ENCODE measurements at regions not wholly inside any gene's neighbourhood (a gene's known extent, or its start where the extent isn't known, plus 50 kb on each side); places are given as distances from the start of the nearest gene placed in this dataset.

DNA sequence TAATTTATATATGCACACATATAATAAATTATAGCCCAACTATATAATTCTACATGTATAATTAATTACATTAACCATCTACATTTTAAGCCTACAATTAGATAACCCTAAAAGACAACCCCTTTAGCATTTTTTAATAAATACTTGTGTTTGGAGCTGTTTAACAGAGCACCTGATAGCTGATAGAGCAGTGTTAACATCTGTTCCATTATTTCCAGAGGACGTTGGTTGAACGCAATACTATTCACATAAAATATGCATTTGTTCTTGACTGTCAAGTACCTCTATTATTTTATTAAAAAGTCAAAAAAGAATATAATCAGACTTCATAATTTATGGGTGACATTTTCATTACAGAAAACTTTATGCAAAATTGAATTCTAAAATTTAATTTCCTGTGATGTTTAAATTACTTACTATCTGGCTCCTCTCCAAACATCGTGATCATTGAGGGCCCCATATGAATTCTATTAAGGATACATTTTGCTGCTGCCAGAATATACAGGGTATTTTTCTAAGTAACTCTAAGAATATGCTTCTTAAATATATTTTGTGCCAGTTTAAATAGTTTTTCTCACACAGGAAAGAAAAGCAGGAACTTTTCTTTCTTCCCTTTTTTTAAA, 234.3 kb downstream of the SHOX2 start:
- Histone ChIP-seq H3K9me3 (ENCODE audit: control insufficient read depth in 1 of 2, insufficient read depth in 1 of 2, low read depth in 1 of 2, low read length in 2 of 2) (no peaks in the 10 kb centered on the region), H3K27me3 (ENCODE audit: insufficient read depth, low read length) (no peaks in the 10 kb centered on the region), H3K36me3 (ENCODE audit: control insufficient read depth in 1 of 2, insufficient read depth in 2 of 2, low read length in 2 of 2) (no peaks in the 10 kb centered on the region), H3K4me3 (replicated peaks in 1 of 2; ENCODE audit: low read depth in 1 of 2, low read length in 2 of 2) (no peak overlapping the region), H3K4me1 (ENCODE audit: control insufficient read depth in 1 of 2, insufficient read depth in 2 of 2, low read length in 2 of 2) (no peaks in the 10 kb centered on the region), H4K20me1 (ENCODE audit: insufficient read depth) (no peaks in the 10 kb centered on the region), H3K4me2 (ENCODE audit: low read length) (no peak overlapping the region), H3K27ac (ENCODE audit: low read depth, low read length) (no peak overlapping the region), H3K9ac (ENCODE audit: low read length) (no peak overlapping the region), H3K79me2 (ENCODE audit: insufficient read depth, low read length) (no peaks in the 10 kb centered on the region), H3K9me2 (ENCODE audit: insufficient read depth) (no peaks in the 10 kb centered on the region), H2AFZ (ENCODE audit: low read depth, low read length, poor library complexity, severe bottlenecking) (no peak overlapping the region)
- TF ChIP-seq CEBPB (IDR thresholded peaks at IDR 0.05; ENCODE audit: low read depth) (no peak), EZH2phosphoT487 (IDR thresholded peaks at IDR 0.05; ENCODE audit: borderline replicate concordance) (no peak), EZH2 (IDR thresholded peaks at IDR 0.05) (no peak)
- TF ChIP-seq, protein P1, sequence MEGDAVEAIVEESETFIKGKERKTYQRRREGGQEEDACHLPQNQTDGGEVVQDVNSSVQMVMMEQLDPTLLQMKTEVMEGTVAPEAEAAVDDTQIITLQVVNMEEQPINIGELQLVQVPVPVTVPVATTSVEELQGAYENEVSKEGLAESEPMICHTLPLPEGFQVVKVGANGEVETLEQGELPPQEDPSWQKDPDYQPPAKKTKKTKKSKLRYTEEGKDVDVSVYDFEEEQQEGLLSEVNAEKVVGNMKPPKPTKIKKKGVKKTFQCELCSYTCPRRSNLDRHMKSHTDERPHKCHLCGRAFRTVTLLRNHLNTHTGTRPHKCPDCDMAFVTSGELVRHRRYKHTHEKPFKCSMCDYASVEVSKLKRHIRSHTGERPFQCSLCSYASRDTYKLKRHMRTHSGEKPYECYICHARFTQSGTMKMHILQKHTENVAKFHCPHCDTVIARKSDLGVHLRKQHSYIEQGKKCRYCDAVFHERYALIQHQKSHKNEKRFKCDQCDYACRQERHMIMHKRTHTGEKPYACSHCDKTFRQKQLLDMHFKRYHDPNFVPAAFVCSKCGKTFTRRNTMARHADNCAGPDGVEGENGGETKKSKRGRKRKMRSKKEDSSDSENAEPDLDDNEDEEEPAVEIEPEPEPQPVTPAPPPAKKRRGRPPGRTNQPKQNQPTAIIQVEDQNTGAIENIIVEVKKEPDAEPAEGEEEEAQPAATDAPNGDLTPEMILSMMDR (IDR thresholded peaks at IDR 0.05 in 2 of 3, conservative IDR thresholded peaks at IDR 0.05 in 1 of 3; ENCODE audit: borderline replicate concordance in 1 of 3, insufficient read depth in 1 of 3, low read depth in 2 of 3, low read length in 2 of 3): no peak
- ChIA-PET RAD21 (ENCODE audit: low non-redundant PET in 1 of 2, low total read pairs in 2 of 2, uncharacterized antibody in 2 of 2, unreplicated experiment in 2 of 2) (no interaction called here), CTCF (no interaction called here), POLR2A (no interaction called here)
- no peak for ATAC-seq
- BruUV-seq (replicated peaks): no TSS peak
- no peak for DNase-seq (ENCODE audit: low read depth, low spot score)
- intact Hi-C loops (cut with micrococcal nuclease): no loop called here

DNA sequence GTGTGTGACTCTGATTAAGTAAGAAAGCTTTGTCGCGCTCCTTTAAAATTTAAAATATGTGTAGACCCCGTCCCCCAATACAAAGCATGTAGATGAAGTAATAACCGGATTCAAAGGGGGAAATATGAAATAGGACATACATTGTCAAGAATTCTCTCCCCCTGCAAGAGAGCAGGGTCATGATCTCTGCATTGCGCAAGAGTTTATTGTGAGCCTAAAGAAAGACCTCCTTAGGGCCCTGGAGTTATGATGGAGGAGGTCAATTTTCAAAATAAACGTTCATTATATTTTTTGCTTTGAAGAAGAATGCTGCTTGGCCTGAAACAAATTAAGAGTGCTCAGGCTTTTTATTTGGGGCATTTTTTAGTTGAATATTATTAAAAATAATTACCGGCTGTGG, 235.0 kb downstream of the SHOX2 start:
- H3K4me2 ChIP-seq (ENCODE audit: low read length): no peak overlapping the region
- H3K27ac ChIP-seq (ENCODE audit: low read depth, low read length): no peak overlapping the region
- no peaks in the 10 kb centered on the region for H3K9me2 ChIP-seq (ENCODE audit: insufficient read depth)
- RAD21 ChIA-PET (ENCODE audit: low non-redundant PET in 1 of 2, low total read pairs in 2 of 2, uncharacterized antibody in 2 of 2, unreplicated experiment in 2 of 2): no interaction called here
- H4K20me1 ChIP-seq (ENCODE audit: insufficient read depth): no peaks in the 10 kb centered on the region
- no peaks in the 10 kb centered on the region for H3K36me3 ChIP-seq (ENCODE audit: control insufficient read depth in 1 of 2, insufficient read depth in 2 of 2, low read length in 2 of 2)
- CTCF ChIA-PET: no interaction called here
- no peak overlapping the region for H3K9ac ChIP-seq (ENCODE audit: low read length)
- H2AFZ ChIP-seq (ENCODE audit: low read depth, low read length, poor library complexity, severe bottlenecking): no peak overlapping the region
- no peaks in the 10 kb centered on the region for H3K4me1 ChIP-seq (ENCODE audit: control insufficient read depth in 1 of 2, insufficient read depth in 2 of 2, low read length in 2 of 2)
- H3K79me2 ChIP-seq (ENCODE audit: insufficient read depth, low read length): no peaks in the 10 kb centered on the region
- TF ChIP-seq CEBPB (IDR thresholded peaks at IDR 0.05; ENCODE audit: low read depth): peak; percentile 32; the same call in 1 of the 2 replicates
- TF ChIP-seq, protein P2, sequence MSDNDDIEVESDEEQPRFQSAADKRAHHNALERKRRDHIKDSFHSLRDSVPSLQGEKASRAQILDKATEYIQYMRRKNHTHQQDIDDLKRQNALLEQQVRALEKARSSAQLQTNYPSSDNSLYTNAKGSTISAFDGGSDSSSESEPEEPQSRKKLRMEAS (IDR thresholded peaks at IDR 0.05): no peak
- no peak overlapping the region for H3K4me3 ChIP-seq (replicated peaks in 1 of 2; ENCODE audit: low read depth in 1 of 2, low read length in 2 of 2)
- ATAC-seq (no peak), DNase-seq (ENCODE audit: low read depth, low spot score) (no peak)
- H3K9me3 ChIP-seq (ENCODE audit: control insufficient read depth in 1 of 2, insufficient read depth in 1 of 2, low read depth in 1 of 2, low read length in 2 of 2): no peaks in the 10 kb centered on the region
- no TSS peak for BruUV-seq (replicated peaks)
- POLR2A ChIA-PET: no interaction called here
- no peaks in the 10 kb centered on the region for H3K27me3 ChIP-seq (ENCODE audit: insufficient read depth, low read length)
- intact Hi-C loops (cut with micrococcal nuclease): no loop called here
